Common myeloid progenitor, CD34-positive (primary cell): ENCODE measurements at regions not wholly inside any gene's neighbourhood (a gene's known extent, or its start where the extent isn't known, plus 50 kb on each side); places are given as distances from the start of the nearest gene placed in this dataset.

Experiments
- CTCF ChIA-PET: fragments of 350-600 bp; sonication (Branson Sonifier 250); formaldehyde crosslinking; loops from one replicate; lab custom pipeline; 2021; ENCODE audit warnings: antibody characterized with exemption; lab: Charles Lee
- POLR2A ChIA-PET: fragments of 350-600 bp; sonication (Branson Sonifier 250); formaldehyde crosslinking; loops from one replicate; lab custom pipeline; 2021; ENCODE audit warnings: antibody characterized with exemption; lab: Charles Lee
- DNase-seq, 3 donors: peaks; one replicate each; pipeline versions ENCODE4 v3.0.0 to v3.0.0-alpha.2; 2013
- H3K27ac ChIP-seq, 2 experiments: 1 replicate in 1 of 2; 2 replicates in 1 of 2; pipeline ENCODE4 v1.7.0; 2013; ENCODE audit warnings: inconsistent platforms in 2 of 2, low read length in 2 of 2, mild to moderate bottlenecking in 2 of 2, low read depth in 1 of 2, moderate library complexity in 1 of 2; ENCODE audit not compliant: severe bottlenecking in 2 of 2, insufficient read depth in 1 of 2, poor library complexity in 1 of 2
- H3K27me3 ChIP-seq, 5 experiments: replicated peaks in 2 of 5; 1 replicate in 3 of 5; 2 replicates in 2 of 5; pipeline versions ENCODE4 v1.6.1 to v1.7.0; 2013; ENCODE audit warnings: low read length in 4 of 5, mild to moderate bottlenecking in 2 of 5, moderate library complexity in 2 of 5, inconsistent platforms in 1 of 5; ENCODE audit not compliant: insufficient read depth in 5 of 5, control insufficient read depth in 4 of 5
- H3K36me3 ChIP-seq, 4 experiments: 1 replicate in 2 of 4; 2 replicates in 2 of 4; pipeline versions ENCODE4 v1.6.1 to v1.7.0; 2013; ENCODE audit warnings: low read length in 3 of 4, control low read depth in 1 of 4, mild to moderate bottlenecking in 1 of 4; ENCODE audit not compliant: control insufficient read depth in 4 of 4, insufficient read depth in 4 of 4
- H3K4me1 ChIP-seq, 4 experiments: 1 replicate in 3 of 4; 2 replicates in 1 of 4; pipeline versions ENCODE4 v1.6.1 to v1.7.1; 2013; ENCODE audit warnings: low read length in 3 of 4, mild to moderate bottlenecking in 3 of 4, control low read depth in 1 of 4, inconsistent platforms in 1 of 4, moderate library complexity in 1 of 4; ENCODE audit not compliant: control insufficient read depth in 4 of 4, insufficient read depth in 4 of 4; ENCODE audit errors: control extremely low read depth in 1 of 4
- H3K4me3 ChIP-seq, 7 experiments: 1 replicate in 4 of 7; 2 replicates in 3 of 7; pipeline versions ENCODE4 v1.5.1 to v1.7.0; 2013; ENCODE audit warnings: mild to moderate bottlenecking in 7 of 7, low read length in 6 of 7, moderate library complexity in 6 of 7, inconsistent platforms in 2 of 7, low read depth in 2 of 7, control low read depth in 1 of 7; ENCODE audit not compliant: insufficient read depth in 4 of 7, control insufficient read depth in 1 of 7; ENCODE audit errors: extremely low read depth in 1 of 7
- H3K9me3 ChIP-seq, 5 experiments: 1 replicate in 4 of 5; 2 replicates in 1 of 5; pipeline versions ENCODE4 v1.6.1 to v1.7.1; 2013; ENCODE audit warnings: low read length in 4 of 5, mild to moderate bottlenecking in 2 of 5, inconsistent platforms in 1 of 5, low read depth in 1 of 5, moderate library complexity in 1 of 5; ENCODE audit not compliant: control insufficient read depth in 4 of 5, insufficient read depth in 2 of 5; ENCODE audit errors: control extremely low read depth in 1 of 5
- WGBS: methylation state at CpG from one replicate; pipeline ENCODE4 v1.1.5; 2013; ENCODE audit not compliant: insufficient coverage; 5-methylcytosine and 5-hydroxymethylcytosine counted together

- 66% methylated on average over 4 of the region's 4 CpGs for WGBS
These were observed 409.6 kb upstream of the MAF start for GRCh38 chr16:80009971-80010659.

GRCh38 chr16:80008857-80009256 is 408.3 kb upstream of the MAF start:
- Histone ChIP-seq H3K36me3 (no peaks in the 10 kb centered on the region), H3K4me3 (no peak overlapping the region), H3K27me3 (no peaks in the 10 kb centered on the region), H3K9me3 (peaks cover 0 to 5% (median 0%) of the 10 kb centered on the region in 5 experiments), H3K27ac (no peak overlapping the region), H3K4me1 (peaks cover 0 to 2% (median 0%) of the 10 kb centered on the region in 4 experiments)
- ChIA-PET CTCF (no interaction called here), POLR2A (no interaction called here)
- no peak for DNase-seq
- 92% methylated on average over 2 of the region's 2 CpGs for WGBS

More at GRCh38 chr16:80009971-80010659, 409.6 kb upstream of the MAF start:
- no peaks in the 10 kb centered on the region for H3K9me3 ChIP-seq
- ChIA-PET POLR2A (no interaction called here), CTCF (no interaction called here)
- H3K4me1 ChIP-seq, result no peaks in the 10 kb centered on the region
- H3K36me3 ChIP-seq, result no peaks in the 10 kb centered on the region
- no peak for DNase-seq
- H3K27ac ChIP-seq, result no peak overlapping the region
- H3K27me3 ChIP-seq, result no peaks in the 10 kb centered on the region
- H3K4me3 ChIP-seq, result no peak overlapping the region

- ChIA-PET CTCF (no interaction called here), POLR2A (no interaction called here)
- 100% methylated on average over 3 of the region's 4 CpGs for WGBS
- Histone ChIP-seq H3K9me3 (peaks cover 0 to 5% (median 0%) of the 10 kb centered on the region in 5 experiments), H3K27ac (no peak overlapping the region), H3K4me1 (peaks cover 0 to 2% (median 0%) of the 10 kb centered on the region in 4 experiments), H3K4me3 (no peak overlapping the region), H3K36me3 (no peaks in the 10 kb centered on the region), H3K27me3 (no peaks in the 10 kb centered on the region)
- DNase-seq, result no peak
These were observed 406.7 kb upstream of the MAF start for GRCh38 chr16:80007231-80007630.

- Histone ChIP-seq H3K36me3 (no peaks in the 10 kb centered on the region), H3K4me3 (no peak overlapping the region), H3K27me3 (no peaks in the 10 kb centered on the region), H3K27ac (no peak overlapping the region), H3K9me3 (peaks cover 0 to 5% (median 0%) of the 10 kb centered on the region in 5 experiments), H3K4me1 (peaks cover 0 to 2% (median 0%) of the 10 kb centered on the region in 4 experiments)
- POLR2A ChIA-PET, result no interaction called here
- CTCF ChIA-PET, result interaction anchor here (0.6 kb wide), 1 partner anchor 478 kb away, joined by 3 read pairs; no protein-coding TSS in a partner anchor
- WGBS, result 94% methylated on average over 12 of the region's 17 CpGs
- no peak for DNase-seq
These were observed 406.0 kb upstream of the MAF start for GRCh38 chr16:80006241-80007215.

GRCh38 chr16:80004113-80004512 is 403.6 kb upstream of the MAF start:
- ChIA-PET POLR2A (no interaction called here), CTCF (interaction anchor here (1.8 kb wide), 1 partner anchor 11 kb away, joined by 6 read pairs; no protein-coding TSS in a partner anchor)
- Histone ChIP-seq H3K9me3 (peaks cover 0 to 5% (median 0%) of the 10 kb centered on the region in 5 experiments), H3K36me3 (no peaks in the 10 kb centered on the region), H3K27ac (no peak overlapping the region), H3K4me1 (peaks cover 0 to 2% (median 0%) of the 10 kb centered on the region in 4 experiments), H3K4me3 (no peak overlapping the region), H3K27me3 (no peaks in the 10 kb centered on the region)
- WGBS, result 96% methylated on average over 6 of the region's 6 CpGs
- DNase-seq, result no peak

- POLR2A ChIA-PET, result no interaction called here
- no CpG with 5 or more reads among the region's 2 CpGs for WGBS
- Histone ChIP-seq H3K27me3 (no peaks in the 10 kb centered on the region), H3K27ac (no peak overlapping the region), H3K9me3 (peaks cover 0 to 5% (median 0%) of the 10 kb centered on the region in 5 experiments), H3K4me1 (peaks cover 0 to 2% (median 0%) of the 10 kb centered on the region in 4 experiments), H3K36me3 (no peaks in the 10 kb centered on the region), H3K4me3 (no peak overlapping the region)
- no peak for DNase-seq
- CTCF ChIA-PET, result interaction anchor here (1.1 kb wide), 1 partner anchor 9 kb away, joined by 3 read pairs; no protein-coding TSS in a partner anchor
These were observed 401.7 kb upstream of the MAF start for GRCh38 chr16:80002261-80002660.
